KMS-11 (cell line): ENCODE measurements at regions not wholly inside any gene's neighbourhood (a gene's known extent, or its start where the extent isn't known, plus 50 kb on each side); places are given as distances from the start of the nearest gene placed in this dataset.

Source experiments
- H2AFZ ChIP-seq: fragments of 200-600 bp; sonication (generic); 2 replicates; pipeline ENCODE4 v1.6.1; 2016; ENCODE audit warnings: antibody characterized with exemption, mixed run types, low read depth
- H3K27ac ChIP-seq: fragments of 200-600 bp; sonication (generic); 2 replicates; pipeline ENCODE4 v1.6.1; 2016; ENCODE audit warnings: mild to moderate bottlenecking, mixed run types
- H3K27me3 ChIP-seq: fragments of 200-600 bp; sonication (generic); 2 replicates; pipeline ENCODE4 v1.6.1; 2017; ENCODE audit warnings: mild to moderate bottlenecking, low read depth, mixed run types, moderate library complexity; ENCODE audit not compliant: insufficient read depth
- H3K36me3 ChIP-seq: fragments of 200-600 bp; sonication (generic); 2 replicates; pipeline ENCODE4 v1.6.1; 2017; ENCODE audit warnings: mild to moderate bottlenecking, mixed run types; ENCODE audit not compliant: insufficient read depth
- H3K4me1 ChIP-seq: fragments of 200-600 bp; sonication (generic); 2 replicates; pipeline ENCODE4 v1.6.1; 2016; ENCODE audit warnings: mild to moderate bottlenecking, low read depth, mixed run types; ENCODE audit not compliant: poor library complexity, severe bottlenecking
- H3K4me2 ChIP-seq: fragments of 200-600 bp; sonication (generic); 2 replicates; pipeline ENCODE4 v1.7.0; 2016; ENCODE audit warnings: mild to moderate bottlenecking, mixed run types
- H3K4me3 ChIP-seq: fragments of 200-600 bp; sonication (generic); IDR thresholded peaks from 2 replicates; pipeline ENCODE4 v1.6.1; 2017; ENCODE audit warnings: low read depth, low read length, mixed read lengths; ENCODE audit not compliant: insufficient read depth
- H3K79me2 ChIP-seq: fragments of 200-600 bp; sonication (generic); 2 replicates; pipeline ENCODE4 v1.6.1; 2016; ENCODE audit warnings: low read depth, mixed run types; ENCODE audit not compliant: insufficient read depth
- H3K9ac ChIP-seq: fragments of 200-600 bp; sonication (generic); 2 replicates; pipeline ENCODE4 v1.6.1; 2016; ENCODE audit warnings: mild to moderate bottlenecking, mixed run types
- H4K20me1 ChIP-seq: fragments of 200-600 bp; sonication (generic); 2 replicates; pipeline ENCODE4 v1.6.1; 2016; ENCODE audit warnings: mild to moderate bottlenecking, mixed run types; ENCODE audit not compliant: insufficient read depth
- TF ChIP-seq, protein P1 (sequence below): fragments of 200-600 bp; sonication (generic); conservative IDR thresholded peaks from 2 replicates; pipeline ENCODE4 v1.6.1; 2017; ENCODE audit warnings: low read depth, mild to moderate bottlenecking, antibody characterized with exemption, low read length, moderate library complexity, mixed read lengths

DNA sequence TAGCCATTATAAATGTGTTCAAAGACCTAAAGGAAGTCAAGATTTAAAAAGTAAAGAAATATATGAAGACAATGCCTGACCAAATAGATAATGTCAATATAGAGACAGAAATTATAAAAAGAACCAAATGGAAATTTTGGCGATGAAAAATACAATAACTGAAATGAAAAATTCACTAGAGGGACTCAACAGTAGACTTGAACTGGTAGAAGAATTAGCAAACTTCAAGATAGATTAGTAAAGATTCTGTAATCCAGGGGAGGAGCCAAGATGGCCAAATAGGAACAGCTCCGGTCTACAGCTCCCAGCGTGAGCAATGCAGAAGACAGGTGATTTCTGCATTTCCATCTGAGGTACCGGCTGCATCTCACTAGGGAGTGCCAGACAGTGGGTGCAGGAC lies 433.2 kb downstream of the HINT1 start:
- no peaks in the 10 kb centered on the region for H3K4me1 ChIP-seq
- H3K9ac ChIP-seq = no peak overlapping the region
- no peaks in the 10 kb centered on the region for H3K36me3 ChIP-seq
- TF ChIP-seq, protein P1, sequence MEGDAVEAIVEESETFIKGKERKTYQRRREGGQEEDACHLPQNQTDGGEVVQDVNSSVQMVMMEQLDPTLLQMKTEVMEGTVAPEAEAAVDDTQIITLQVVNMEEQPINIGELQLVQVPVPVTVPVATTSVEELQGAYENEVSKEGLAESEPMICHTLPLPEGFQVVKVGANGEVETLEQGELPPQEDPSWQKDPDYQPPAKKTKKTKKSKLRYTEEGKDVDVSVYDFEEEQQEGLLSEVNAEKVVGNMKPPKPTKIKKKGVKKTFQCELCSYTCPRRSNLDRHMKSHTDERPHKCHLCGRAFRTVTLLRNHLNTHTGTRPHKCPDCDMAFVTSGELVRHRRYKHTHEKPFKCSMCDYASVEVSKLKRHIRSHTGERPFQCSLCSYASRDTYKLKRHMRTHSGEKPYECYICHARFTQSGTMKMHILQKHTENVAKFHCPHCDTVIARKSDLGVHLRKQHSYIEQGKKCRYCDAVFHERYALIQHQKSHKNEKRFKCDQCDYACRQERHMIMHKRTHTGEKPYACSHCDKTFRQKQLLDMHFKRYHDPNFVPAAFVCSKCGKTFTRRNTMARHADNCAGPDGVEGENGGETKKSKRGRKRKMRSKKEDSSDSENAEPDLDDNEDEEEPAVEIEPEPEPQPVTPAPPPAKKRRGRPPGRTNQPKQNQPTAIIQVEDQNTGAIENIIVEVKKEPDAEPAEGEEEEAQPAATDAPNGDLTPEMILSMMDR = no peak
- H3K79me2 ChIP-seq = no peaks in the 10 kb centered on the region
- H4K20me1 ChIP-seq = no peaks in the 10 kb centered on the region
- H3K27ac ChIP-seq = no peak overlapping the region
- H3K27me3 ChIP-seq = no peaks in the 10 kb centered on the region
- H2AFZ ChIP-seq = no peak overlapping the region
- no peak overlapping the region for H3K4me3 ChIP-seq
- H3K4me2 ChIP-seq = no peak overlapping the region

DNA sequence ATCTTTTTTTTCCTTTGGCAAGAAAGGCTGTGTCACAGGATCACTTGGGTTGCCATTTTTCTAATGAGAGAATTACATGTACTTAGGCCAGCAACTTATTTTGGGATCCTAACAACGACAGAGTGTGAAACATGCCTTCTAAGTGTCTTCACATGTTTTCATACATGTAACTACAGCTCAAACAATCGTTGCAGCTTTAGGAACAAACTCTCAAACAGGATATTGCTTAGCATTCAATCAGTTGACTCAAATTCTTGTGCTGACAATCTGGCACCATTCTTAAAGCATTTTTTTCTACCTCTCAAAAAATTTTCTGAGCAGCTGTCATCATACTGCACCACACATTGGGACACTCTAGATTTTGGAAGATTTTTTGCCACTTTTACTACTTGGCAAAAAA lies 435.5 kb downstream of the HINT1 start:
- no peaks in the 10 kb centered on the region for H3K27me3 ChIP-seq
- no peak overlapping the region for H3K4me2 ChIP-seq
- no peaks in the 10 kb centered on the region for H3K36me3 ChIP-seq
- H3K4me3 ChIP-seq = no peak overlapping the region
- H4K20me1 ChIP-seq = no peaks in the 10 kb centered on the region
- TF ChIP-seq, protein P1 = no peak
- H3K9ac ChIP-seq = no peak overlapping the region
- H3K79me2 ChIP-seq = no peaks in the 10 kb centered on the region
- no peak overlapping the region for H2AFZ ChIP-seq
- no peaks in the 10 kb centered on the region for H3K4me1 ChIP-seq
- no peak overlapping the region for H3K27ac ChIP-seq

DNA sequence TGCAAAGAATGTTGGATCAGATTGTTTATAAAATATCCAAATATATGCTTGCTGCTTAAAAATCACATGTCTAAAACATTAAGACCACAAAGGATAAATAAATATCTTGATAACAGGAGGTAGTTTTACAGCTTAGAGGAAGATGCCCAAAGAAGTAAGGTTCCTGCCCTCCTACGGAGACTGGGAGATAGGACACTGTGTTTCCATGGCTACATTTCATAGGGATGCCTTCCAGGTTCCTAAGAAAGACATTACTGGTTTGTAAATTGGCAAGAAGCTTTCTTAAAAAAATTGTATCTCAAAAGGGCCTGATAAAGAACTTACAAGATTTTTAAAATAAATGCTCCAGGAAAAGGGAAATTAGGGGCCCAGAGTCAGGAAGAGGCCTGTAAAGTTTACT lies 437.2 kb downstream of the HINT1 start:
- TF ChIP-seq, protein P1 = no peak

DNA sequence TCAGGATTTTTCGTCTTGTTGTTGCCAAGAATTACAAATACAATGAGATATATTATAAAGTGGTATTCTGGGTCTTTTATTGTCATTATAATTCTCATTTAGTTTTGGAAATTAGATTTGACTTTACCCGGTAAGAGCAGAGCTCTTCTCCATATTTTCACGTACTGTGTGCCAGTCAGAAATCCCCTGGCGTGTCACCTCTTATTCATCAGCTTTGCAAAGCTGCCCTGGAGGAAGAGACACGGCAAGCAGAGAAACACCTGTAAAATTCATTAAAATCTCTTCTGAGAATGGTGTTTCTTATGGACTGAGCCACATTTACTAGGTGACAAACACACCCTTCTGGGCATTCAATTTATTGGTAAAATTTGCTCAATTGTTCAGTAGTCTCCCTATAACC lies 440.4 kb downstream of the HINT1 start:
- Histone ChIP-seq H3K36me3 (no peaks in the 10 kb centered on the region), H3K4me1 (no peaks in the 10 kb centered on the region), H3K4me2 (no peak overlapping the region), H3K79me2 (no peaks in the 10 kb centered on the region), H3K4me3 (no peak overlapping the region), H2AFZ (no peak overlapping the region), H3K27me3 (no peaks in the 10 kb centered on the region), H4K20me1 (no peaks in the 10 kb centered on the region), H3K27ac (no peak overlapping the region), H3K9ac (no peak overlapping the region)
- TF ChIP-seq, protein P1 = no peak

More for the DNA sequence above, 437.2 kb downstream of the HINT1 start:
- Histone ChIP-seq H3K9ac (no peak overlapping the region), H3K27me3 (no peaks in the 10 kb centered on the region), H3K4me3 (no peak overlapping the region), H3K79me2 (no peaks in the 10 kb centered on the region), H3K36me3 (no peaks in the 10 kb centered on the region), H3K27ac (no peak overlapping the region), H4K20me1 (no peaks in the 10 kb centered on the region), H2AFZ (no peak overlapping the region), H3K4me1 (no peaks in the 10 kb centered on the region), H3K4me2 (no peak overlapping the region)
